K562 (cell line): ENCODE measurements at regions not wholly inside any gene's neighbourhood (a gene's known extent, or its start where the extent isn't known, plus 50 kb on each side); places are given as distances from the start of the nearest gene placed in this dataset.

Experiments
- ATAC-seq: fragments of 200-7000 bp; cut with Tn5 transposase; 3 replicates; pipeline ENCODE4 v1.9.1; 2020; ENCODE audit warnings: moderate library complexity
- BruUV-seq: library from RNA; stranded (reverse); fragments of 400-500 nt; replicated peaks from 2 replicates; lab custom pipeline; 2021; lab: Mats Ljungman, UMichigan
- CTCF ChIA-PET: fragments of 300-600 bp; formaldehyde crosslinking; extraction: SDS; loops from one replicate; lab custom pipeline; 2021; ENCODE audit warnings: low intra/inter-chr PET ratio; lab: Yijun Ruan, JAX
- POLR2A ChIA-PET: fragments of 300-600, 350-650 bp; sonication (Branson Sonifier 250); formaldehyde crosslinking; extraction: SDS; loops from one replicate; lab custom pipeline; 2021; ENCODE audit warnings: antibody characterized with exemption, inconsistent platforms; lab: Yijun Ruan, JAX
- DNase-seq, 4 experiments: peaks; one replicate each; pipeline versions ENCODE4 v3.0.0 to v3.0.0-alpha.2; 2011 to 2018; ENCODE audit warnings: low spot score in 3 of 4, mixed read lengths in 3 of 4; ENCODE audit errors: extremely low read depth in 1 of 4
- FAIRE-seq: peaks from 2 replicates; lab custom pipeline; 2011; peaks lifted over from hg19 to GRCh38; lab: Jason Lieb, UNC
- H2AFZ ChIP-seq: 2 replicates; pipeline ENCODE4 v1.6.0; 2011; ENCODE audit warnings: low read depth, low read length, control low read depth, inconsistent platforms
- H3K27ac ChIP-seq: fragments of 200-600 bp; 3 replicates; pipeline ENCODE4 v1.8.0; 2011; ENCODE audit warnings: low read depth, mild to moderate bottlenecking, control low read depth, inconsistent platforms, low read length, moderate library complexity, mixed read lengths; ENCODE audit errors: extremely low read depth
- H3K27me3 ChIP-seq, 2 experiments: fragments of 300-600 bp in 1 of 2; 2 replicates in 1 of 2; 3 replicates in 1 of 2; pipeline versions ENCODE4 v1.6.0 to v1.8.0; 2011; ENCODE audit warnings: inconsistent platforms in 2 of 2, low read length in 2 of 2, mild to moderate bottlenecking in 1 of 2, mixed read lengths in 1 of 2, moderate library complexity in 1 of 2; ENCODE audit not compliant: control insufficient read depth in 2 of 2, insufficient read depth in 2 of 2
- H3K36me3 ChIP-seq: fragments of 300-600 bp; 3 replicates; pipeline ENCODE4 v1.8.0; 2011; ENCODE audit warnings: mild to moderate bottlenecking, low read length, inconsistent platforms; ENCODE audit not compliant: control insufficient read depth, insufficient read depth
- H3K4me1 ChIP-seq, 2 experiments: fragments of 200-600 bp in 1 of 2; replicated peaks in 1 of 2; 2 replicates in 1 of 2; 3 replicates in 1 of 2; pipeline versions ENCODE4 v1.5.1 to v1.8.0; 2011; ENCODE audit warnings: inconsistent platforms in 2 of 2, low read length in 2 of 2, mild to moderate bottlenecking in 1 of 2, mixed read lengths in 1 of 2, moderate library complexity in 1 of 2; ENCODE audit not compliant: control insufficient read depth in 2 of 2, insufficient read depth in 2 of 2
- H3K4me2 ChIP-seq: 2 replicates; pipeline ENCODE4 v1.6.1; 2011; ENCODE audit warnings: low read length, control low read depth, inconsistent platforms, mixed read lengths; ENCODE audit not compliant: insufficient read depth
- H3K4me3 ChIP-seq: fragments of 200-600 bp; sonication (generic), shearing (Covaris generic); 2 replicates; pipeline ENCODE4 v1.5.1; 2016; ENCODE audit warnings: control low read depth, inconsistent platforms
- H3K79me2 ChIP-seq: fragments of 200-600 bp; 3 replicates; pipeline ENCODE4 v1.8.0; 2011; ENCODE audit warnings: low read length, inconsistent platforms; ENCODE audit not compliant: control insufficient read depth, insufficient read depth
- H3K9ac ChIP-seq, 2 experiments: 2 replicates each; pipeline versions ENCODE4 v1.6.0 to v1.6.1; 2011; ENCODE audit warnings: low read depth in 2 of 2, low read length in 2 of 2, control low read depth in 1 of 2, inconsistent platforms in 1 of 2, mild to moderate bottlenecking in 1 of 2, mixed read lengths in 1 of 2; ENCODE audit not compliant: insufficient read depth in 1 of 2
- H3K9me1 ChIP-seq: one replicate; pipeline ENCODE4 v1.6.0; 2011; ENCODE audit warnings: inconsistent platforms, mild to moderate bottlenecking, low read length, moderate library complexity; ENCODE audit not compliant: control insufficient read depth, insufficient read depth
- H3K9me3 ChIP-seq: replicated peaks from 2 replicates; pipeline ENCODE4 v1.5.1; 2011; ENCODE audit warnings: low read depth, low read length, inconsistent platforms; ENCODE audit not compliant: control insufficient read depth, insufficient read depth
- H4K20me1 ChIP-seq: replicated peaks from 2 replicates; pipeline ENCODE4 v1.6.1; 2011; ENCODE audit warnings: low read length, inconsistent platforms, mixed read lengths; ENCODE audit not compliant: control insufficient read depth, insufficient read depth
- ARHGAP35 ChIP-seq: fragments of 450-650 bp; IDR thresholded peaks from 2 replicates; pipeline ENCODE4 v1.6.1; 2018; ENCODE audit not compliant: partially characterized antibody
- BCL6 ChIP-seq: fragments of 250-450 bp; sonication (Bioruptor Pico); IDR thresholded peaks from 2 replicates; pipeline ENCODE4 v1.4.0; 2020
- BHLHE40 ChIP-seq: IDR thresholded peaks from 2 replicates; pipeline ENCODE4 v1.6.1; 2011; ENCODE audit warnings: low read length, improper control_type of control experiment
- MIER1 ChIP-seq: fragments of 450-650 bp; IDR thresholded peaks from 2 replicates; pipeline ENCODE4 v1.6.1; 2016; ENCODE audit warnings: antibody characterized with exemption, mild to moderate bottlenecking, low read depth
- NR2C1 ChIP-seq, 2 experiments: fragments of 450-650 bp; IDR thresholded peaks; 2 replicates each; pipeline ENCODE4 v1.6.1; 2017; ENCODE audit warnings: mild to moderate bottlenecking in 2 of 2, antibody characterized with exemption in 1 of 2, inconsistent platforms in 1 of 2, missing compliant biosample characterization in 1 of 2, missing genetic modification characterization in 1 of 2
- POLR2AphosphoS2 ChIP-seq: IDR thresholded peaks from 2 replicates; pipeline ENCODE4 v1.6.1; 2012; ENCODE audit warnings: low read length, improper control_type of control experiment
- PURB ChIP-seq: sonication (generic); formaldehyde crosslinking; IDR thresholded peaks from 2 replicates; pipeline ENCODE4 v1.9.0; 2021; ENCODE audit warnings: low read depth, mild to moderate bottlenecking, missing genetic modification reagents
- RFX1 ChIP-seq: fragments of 450-650 bp; IDR thresholded peaks from 2 replicates; pipeline ENCODE4 v1.6.1; 2016; ENCODE audit warnings: mild to moderate bottlenecking, moderate library complexity
- RHOXF2B ChIP-seq: fragments of 250-450 bp; sonication (Bioruptor Pico); conservative IDR thresholded peaks from 2 replicates; pipeline ENCODE4 v1.5.1; 2021
- RUNX1 ChIP-seq: sonication (generic); IDR thresholded peaks from 2 replicates; pipeline ENCODE4 v1.6.1; 2016; ENCODE audit warnings: antibody characterized with exemption, low read depth
- SETDB1 ChIP-seq: IDR thresholded peaks from one replicate; pipeline ENCODE4 v1.6.1; 2012; ENCODE audit warnings: low read length, control low read depth, inconsistent platforms
- SIN3B ChIP-seq: fragments of 450-650 bp; IDR thresholded peaks from 2 replicates; pipeline ENCODE4 v1.6.1; 2017; ENCODE audit warnings: low read depth, mild to moderate bottlenecking, moderate library complexity
- SRSF3 ChIP-seq: fragments of 200-400 bp; formaldehyde crosslinking; IDR thresholded peaks from 2 replicates; pipeline ENCODE4 v1.6.1; 2016; ENCODE audit warnings: mild to moderate bottlenecking, low read length, moderate library complexity; ENCODE audit not compliant: insufficient read depth
- ZNF444 ChIP-seq: fragments of 250-450 bp; sonication (Bioruptor Pico); IDR thresholded peaks from 2 replicates; pipeline ENCODE4 v1.4.0; 2020; ENCODE audit warnings: mild to moderate bottlenecking, moderate library complexity
- WGBS: fragments of 100-300 bp; shearing (Covaris generic); methylation state at CpG from one replicate; pipeline ENCODE4 v1.1.6; 2016; ENCODE audit warnings: low coverage, mixed read lengths; ENCODE audit not compliant: insufficient coverage; ENCODE audit errors: missing lambda C conversion rate; 5-methylcytosine and 5-hydroxymethylcytosine counted together
- in situ Hi-C: fragments of 300-500 bp; cut with MboI; formaldehyde crosslinking; loops from 4 replicates; pipeline ENCODE4 v1.15.0; 2018; ENCODE audit warnings: inconsistent platforms, mixed read lengths
- intact Hi-C: fragments of 100-400 bp; cut with micrococcal nuclease; formaldehyde crosslinking; loops from 2 replicates; pipeline ENCODE4 v1.14.2; 2022
- TF ChIP-seq, protein P1 (sequence below): fragments of 450-650 bp; formaldehyde crosslinking; IDR thresholded peaks from 2 replicates; pipeline ENCODE4 v1.4.0; 2020; ENCODE audit warnings: mild to moderate bottlenecking
- TF ChIP-seq, protein P2 (sequence below): IDR thresholded peaks from 2 replicates; pipeline ENCODE4 v1.6.1; 2012; ENCODE audit warnings: low read depth, low read length, improper control_type of control experiment, borderline replicate concordance

DNA sequence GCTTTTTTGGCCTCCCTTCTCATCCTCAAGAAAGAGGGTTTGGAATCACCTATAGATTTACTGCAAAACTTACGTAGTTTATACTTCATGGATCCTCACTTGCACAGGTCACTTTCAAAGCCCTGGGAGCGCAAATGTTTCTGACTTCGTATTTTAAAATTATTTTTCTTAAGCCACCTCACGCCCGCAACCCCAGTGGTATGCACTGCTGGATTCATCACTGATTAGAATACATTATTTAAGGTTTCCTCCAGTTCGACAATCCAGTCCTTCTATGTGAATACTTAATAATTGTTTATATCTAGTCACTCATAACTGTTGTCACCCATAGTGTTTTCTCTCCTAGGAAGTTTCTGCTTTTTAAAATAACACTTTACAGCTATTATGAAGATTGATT lies 339.9 kb downstream of the CHL1 start:
- in situ Hi-C loops (no loop called here), intact Hi-C loops (no loop called here)
- ChIA-PET POLR2A (interaction anchor here (0.7 kb wide), 1 partner anchor 15 kb away, joined by 3 read pairs; no protein-coding TSS in a partner anchor), CTCF (no interaction called here)
- Histone ChIP-seq H3K36me3 (no peaks in the 10 kb centered on the region), H3K27ac (no peak overlapping the region), H3K9me1 (no peaks in the 10 kb centered on the region), H3K9ac (no peak overlapping the region), H2AFZ (no peak overlapping the region), H3K4me1 (peaks cover 0 to 3% of the 10 kb centered on the region in 2 experiments; a peak in 1 of 5 replicates), H3K4me3 (no peak overlapping the region), H4K20me1 (no peaks in the 10 kb centered on the region), H3K79me2 (no peaks in the 10 kb centered on the region), H3K9me3 (peaks cover 4% of the 10 kb centered on the region), H3K27me3 (no peaks in the 10 kb centered on the region), H3K4me2 (no peak overlapping the region)
- WGBS: 3% methylated on average over 6 of the region's 6 CpGs
- no peak for ATAC-seq
- no peak for DNase-seq
- FAIRE-seq: no peak
- BruUV-seq: no TSS peak
- TF ChIP-seq RUNX1 (no peak), SETDB1 (no peak), SIN3B (no peak), BCL6 (CRISPR knock-in tag) (no peak), SRSF3 (no peak), MIER1 (no peak), POLR2AphosphoS2 (no peak), PURB (CRISPR knock-in tag) (no peak), ARHGAP35 (no peak), RHOXF2B (CRISPR knock-in tag) (no peak), BHLHE40 (no peak), RFX1 (no peak), ZNF444 (CRISPR knock-in tag) (no peak), NR2C1 (IDR thresholded peaks at IDR 0.05) (no peak), NR2C1 (tag; IDR thresholded peaks at IDR 0.05) (no peak)
- TF ChIP-seq, protein P1, sequence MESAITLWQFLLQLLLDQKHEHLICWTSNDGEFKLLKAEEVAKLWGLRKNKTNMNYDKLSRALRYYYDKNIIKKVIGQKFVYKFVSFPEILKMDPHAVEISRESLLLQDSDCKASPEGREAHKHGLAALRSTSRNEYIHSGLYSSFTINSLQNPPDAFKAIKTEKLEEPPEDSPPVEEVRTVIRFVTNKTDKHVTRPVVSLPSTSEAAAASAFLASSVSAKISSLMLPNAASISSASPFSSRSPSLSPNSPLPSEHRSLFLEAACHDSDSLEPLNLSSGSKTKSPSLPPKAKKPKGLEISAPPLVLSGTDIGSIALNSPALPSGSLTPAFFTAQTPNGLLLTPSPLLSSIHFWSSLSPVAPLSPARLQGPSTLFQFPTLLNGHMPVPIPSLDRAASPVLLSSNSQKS (CRISPR knock-in tag): no peak
- TF ChIP-seq, protein P2, sequence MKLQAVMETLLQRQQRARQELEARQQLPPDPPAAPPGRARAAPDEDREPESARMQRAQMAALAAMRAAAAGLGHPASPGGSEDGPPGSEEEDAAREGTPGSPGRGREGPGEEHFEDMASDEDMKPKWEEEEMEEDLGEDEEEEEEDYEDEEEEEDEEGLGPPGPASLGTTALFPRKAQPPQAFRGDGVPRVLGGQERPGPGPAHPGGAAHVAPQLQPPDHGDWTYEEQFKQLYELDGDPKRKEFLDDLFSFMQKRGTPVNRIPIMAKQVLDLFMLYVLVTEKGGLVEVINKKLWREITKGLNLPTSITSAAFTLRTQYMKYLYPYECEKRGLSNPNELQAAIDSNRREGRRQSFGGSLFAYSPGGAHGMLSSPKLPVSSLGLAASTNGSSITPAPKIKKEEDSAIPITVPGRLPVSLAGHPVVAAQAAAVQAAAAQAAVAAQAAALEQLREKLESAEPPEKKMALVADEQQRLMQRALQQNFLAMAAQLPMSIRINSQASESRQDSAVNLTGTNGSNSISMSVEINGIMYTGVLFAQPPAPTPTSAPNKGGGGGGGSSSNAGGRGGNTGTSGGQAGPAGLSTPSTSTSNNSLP: no peak
